Glomerular visceral epithelial cell (primary cell): ENCODE measurements at regions not wholly inside any gene's neighbourhood (a gene's known extent, or its start where the extent isn't known, plus 50 kb on each side); places are given as distances from the start of the nearest gene placed in this dataset.
A peak's percentile ranks its signal among the peaks of the same experiment; 100 is the strongest.

Source experiments
- DNase-seq: peaks from one replicate; pipeline ENCODE4 v3.0.0-alpha.2; 2016; ENCODE audit errors: extremely low spot score

- DNase-seq, result peak; percentile 62
These were observed 52.8 kb upstream of the OTOF start for GRCh38 chr2:26530696-26531095.

DNA sequence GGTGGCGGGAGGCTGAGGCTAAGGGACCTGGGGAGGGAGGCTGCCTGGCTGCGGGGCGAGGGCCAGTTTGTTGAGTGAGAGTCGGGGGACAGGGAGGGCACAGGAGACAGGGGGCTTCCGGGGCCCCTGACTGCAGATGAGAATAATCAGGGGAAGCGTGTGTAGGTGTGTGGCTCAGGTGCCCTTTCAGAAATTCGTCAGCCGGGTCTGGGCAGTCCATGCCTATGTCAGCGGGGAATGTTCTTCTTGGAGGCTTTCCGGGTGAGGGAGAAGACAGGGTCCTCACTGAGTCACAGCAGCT is 52.3 kb upstream of the OTOF start:
- DNase-seq, result no peak

GRCh38 chr2:26529406-26530239 is 51.7 kb upstream of the OTOF start:
- no peak for DNase-seq

DNA sequence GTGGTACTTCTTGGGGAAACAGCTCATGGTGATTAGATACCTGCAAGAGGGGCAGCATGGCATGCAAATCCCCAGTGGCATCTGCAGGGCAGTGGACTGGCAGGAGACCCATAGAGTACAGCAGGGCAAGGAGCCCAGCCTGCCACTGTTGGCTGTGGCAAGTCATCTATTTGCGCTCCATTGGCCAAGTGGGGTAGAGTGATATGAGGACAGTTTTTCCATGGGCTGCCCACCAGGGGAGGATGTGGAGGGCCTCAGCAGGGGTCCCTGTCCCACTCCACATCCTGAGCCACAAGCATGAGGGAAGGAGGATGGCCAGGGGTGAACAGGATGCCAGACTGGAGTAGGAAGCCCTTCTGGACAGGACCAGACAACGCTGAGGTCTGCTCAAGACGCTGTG is 50.9 kb upstream of the OTOF start:
- DNase-seq, result no peak

DNA sequence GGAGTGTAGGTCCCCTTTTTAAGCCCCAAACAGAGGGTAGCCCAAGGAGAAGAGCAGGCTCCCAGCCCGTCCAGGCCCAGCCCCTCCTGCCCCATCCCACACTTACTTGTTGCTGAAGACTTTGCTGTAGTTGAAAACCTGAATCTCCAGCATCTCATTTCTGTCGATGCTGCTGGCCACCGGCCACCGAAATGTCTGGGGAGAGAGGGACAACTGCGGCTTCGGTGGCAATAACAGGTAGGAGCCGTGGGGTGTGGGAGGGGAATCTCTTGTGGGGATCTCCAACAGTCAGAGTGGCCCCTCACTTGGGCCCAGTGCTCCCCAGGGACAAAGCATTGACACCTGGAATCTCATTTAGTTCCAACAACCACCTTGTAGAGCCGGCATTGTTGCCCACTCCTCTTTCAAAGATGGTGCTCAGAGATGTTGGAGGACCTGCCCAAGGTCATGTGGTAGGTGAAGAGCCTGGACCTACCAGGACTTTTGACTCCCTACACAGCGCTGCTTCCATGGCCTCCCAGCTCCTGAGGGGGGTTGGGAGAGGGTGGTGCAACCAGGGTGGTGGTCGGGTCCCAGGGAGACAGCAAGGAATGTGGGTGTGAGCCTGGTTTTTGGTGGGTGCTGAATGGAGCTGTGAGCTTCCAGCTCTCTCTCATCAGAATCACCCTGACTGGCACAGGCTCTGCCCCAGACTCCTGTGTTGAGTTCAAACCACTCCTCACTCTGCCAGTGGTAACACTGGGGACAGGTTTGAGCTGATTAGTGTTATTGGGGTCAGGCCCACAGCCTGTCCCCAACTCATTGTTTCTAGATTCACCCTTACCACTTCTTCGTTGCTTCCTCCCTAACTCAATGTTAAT is 50.0 kb upstream of the OTOF start:
- no peak for DNase-seq
